ENCODE measurements at regions not wholly inside any gene's neighbourhood (a gene's known extent, or its start where the extent isn't known, plus 50 kb on each side); places are given as distances from the start of the nearest gene placed in this dataset.

- no peak for TF ChIP-seq REST (IDR thresholded peaks at IDR 0.05; ENCODE audit: insufficient read depth in 1 of 2, low read depth in 2 of 2, low read length in 2 of 2)
- no peak for TF ChIP-seq SIN3A (IDR thresholded peaks at IDR 0.05; ENCODE audit: borderline replicate concordance, insufficient read depth, low read length)
- no peak for TF ChIP-seq POLR2AphosphoS5 (IDR thresholded peaks at IDR 0.05; ENCODE audit: low read depth, low read length)
- TF ChIP-seq TAF1 (IDR thresholded peaks at IDR 0.05; ENCODE audit: borderline replicate concordance, insufficient read depth, low read length) = no peak
- TF ChIP-seq FOXP2 (optimal IDR thresholded peaks at IDR 0.05; ENCODE audit: borderline replicate concordance, extremely low read depth, extremely low read length, insufficient read depth) = no peak
These were observed 92.1 kb downstream of the CAVIN4 start for GRCh38 chr9:100669968-100670367.

- TF ChIP-seq TAF1 (IDR thresholded peaks at IDR 0.05; ENCODE audit: borderline replicate concordance, insufficient read depth, low read length) (no peak), REST (IDR thresholded peaks at IDR 0.05; ENCODE audit: insufficient read depth in 1 of 2, low read depth in 2 of 2, low read length in 2 of 2) (no peak), FOXP2 (optimal IDR thresholded peaks at IDR 0.05; ENCODE audit: borderline replicate concordance, extremely low read depth, extremely low read length, insufficient read depth) (no peak), SIN3A (IDR thresholded peaks at IDR 0.05; ENCODE audit: borderline replicate concordance, insufficient read depth, low read length) (no peak), POLR2AphosphoS5 (IDR thresholded peaks at IDR 0.05; ENCODE audit: low read depth, low read length) (no peak)
These were observed 92.8 kb downstream of the CAVIN4 start for GRCh38 chr9:100670719-100671118.

GRCh38 chr9:100671898-100672297, 94.0 kb downstream of the CAVIN4 start:
- TF ChIP-seq FOXP2 (optimal IDR thresholded peaks at IDR 0.05; ENCODE audit: borderline replicate concordance, extremely low read depth, extremely low read length, insufficient read depth) = no peak
- TF ChIP-seq POLR2AphosphoS5 (IDR thresholded peaks at IDR 0.05; ENCODE audit: low read depth, low read length) = no peak
- TF ChIP-seq TAF1 (IDR thresholded peaks at IDR 0.05; ENCODE audit: borderline replicate concordance, insufficient read depth, low read length) = no peak
- TF ChIP-seq REST (IDR thresholded peaks at IDR 0.05; ENCODE audit: insufficient read depth in 1 of 2, low read depth in 2 of 2, low read length in 2 of 2) = no peak
- TF ChIP-seq SIN3A (IDR thresholded peaks at IDR 0.05; ENCODE audit: borderline replicate concordance, insufficient read depth, low read length) = no peak

- no peak for TF ChIP-seq FOXP2 (optimal IDR thresholded peaks at IDR 0.05; ENCODE audit: borderline replicate concordance, extremely low read depth, extremely low read length, insufficient read depth)
- TF ChIP-seq REST (IDR thresholded peaks at IDR 0.05; ENCODE audit: insufficient read depth in 1 of 2, low read depth in 2 of 2, low read length in 2 of 2) = no peak
- TF ChIP-seq POLR2AphosphoS5 (IDR thresholded peaks at IDR 0.05; ENCODE audit: low read depth, low read length) = no peak
- TF ChIP-seq SIN3A (IDR thresholded peaks at IDR 0.05; ENCODE audit: borderline replicate concordance, insufficient read depth, low read length) = no peak
- no peak for TF ChIP-seq TAF1 (IDR thresholded peaks at IDR 0.05; ENCODE audit: borderline replicate concordance, insufficient read depth, low read length)
These were observed 95.4 kb downstream of the CAVIN4 start for GRCh38 chr9:100673249-100673648.
